ENCODE measurements at regions not wholly inside any gene's neighbourhood (a gene's known extent, or its start where the extent isn't known, plus 50 kb on each side); places are given as distances from the start of the nearest gene placed in this dataset.
"Not testable (repeated sequence)": the region's sequence is repeated elsewhere in the genome, so short reads cannot be mapped to it uniquely, and the experiment has no call there.

DNA sequence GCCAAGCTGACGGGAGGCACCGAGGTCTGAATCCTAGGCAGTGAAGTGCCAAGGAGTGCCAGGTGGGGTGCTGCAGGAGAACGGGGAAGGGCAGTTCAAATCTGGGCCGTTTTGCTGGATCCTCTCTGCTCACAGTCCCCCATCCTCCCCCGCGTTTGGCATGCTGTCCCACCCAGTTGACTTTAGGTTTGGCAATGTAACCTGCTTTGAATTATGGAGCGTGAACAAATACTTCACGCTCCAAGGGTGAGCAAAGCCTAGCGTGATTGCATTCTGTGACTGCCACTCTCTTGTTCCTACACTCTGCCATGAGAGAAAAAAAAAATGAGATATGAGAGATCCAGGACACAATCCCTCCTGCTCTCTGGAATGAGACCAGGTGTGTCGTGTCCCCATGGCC, 381.9 kb downstream of the ZNF516 start:
- no peak for DNase-seq

DNA sequence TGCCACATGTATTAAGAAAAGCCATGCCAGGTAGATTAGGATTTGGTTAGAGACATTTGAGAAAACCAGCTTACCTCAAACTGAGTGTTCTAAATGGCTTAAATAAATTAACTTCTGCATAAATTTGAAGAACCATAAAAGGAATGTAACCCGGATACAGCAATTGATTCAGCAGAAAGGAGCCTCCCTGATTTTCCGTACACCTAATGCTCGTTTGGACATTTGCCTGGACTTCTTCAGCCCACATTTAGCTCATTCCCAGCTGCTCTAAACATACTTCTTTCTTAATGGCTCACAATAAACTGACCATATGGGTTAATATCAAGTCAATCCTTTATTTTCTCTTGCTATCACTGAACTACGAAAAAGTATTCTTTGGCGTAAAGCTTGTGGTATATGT, 392.4 kb downstream of the ZNF516 start:
- no peak for DNase-seq

DNA sequence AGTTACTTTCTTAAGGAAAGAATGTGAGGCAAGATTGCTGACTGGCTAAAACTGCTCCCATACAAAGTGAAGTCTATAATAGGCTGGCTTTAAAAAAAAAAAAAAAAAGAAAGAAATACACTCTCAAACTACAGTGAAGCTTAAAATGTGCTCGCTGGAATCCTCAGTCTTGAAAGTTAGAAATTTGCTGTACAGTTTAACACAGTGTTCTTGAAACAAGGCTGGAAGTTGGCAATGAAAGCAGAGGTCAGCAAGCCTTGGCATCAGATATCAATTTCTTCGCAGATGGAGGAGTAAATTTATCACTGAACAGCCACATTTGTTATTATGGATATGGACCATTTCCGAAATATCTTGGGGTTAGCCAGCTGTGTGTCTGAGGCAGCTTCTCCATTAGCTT, 392.9 kb downstream of the ZNF516 start:
- no peak for DNase-seq

DNA sequence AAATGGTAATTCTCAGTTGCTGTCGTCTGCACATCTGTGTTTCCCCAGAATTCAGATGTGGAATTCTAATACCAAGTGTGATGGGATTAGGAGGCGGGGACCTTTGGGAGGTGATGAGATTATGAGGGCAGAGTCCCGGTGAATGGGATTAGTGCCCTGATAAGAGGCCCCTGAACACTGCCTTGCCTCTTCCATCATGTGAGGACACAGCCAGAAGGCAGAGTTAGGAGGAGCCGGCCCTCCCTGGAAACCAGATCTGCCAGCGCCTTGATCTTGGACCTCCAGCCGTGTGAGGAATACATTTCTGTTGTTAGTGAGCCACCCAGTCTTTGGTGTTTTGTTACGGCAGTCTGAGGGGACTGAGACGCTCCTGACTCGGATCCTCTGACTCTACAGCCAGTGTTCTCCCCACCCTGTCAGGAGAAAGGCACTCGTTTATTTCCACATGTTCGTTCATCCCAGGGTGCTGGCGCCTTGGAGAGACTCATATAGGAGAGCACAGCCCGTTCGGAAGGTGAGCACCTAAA, 395.0 kb downstream of the ZNF516 start:
- DNase-seq: no peak

DNA sequence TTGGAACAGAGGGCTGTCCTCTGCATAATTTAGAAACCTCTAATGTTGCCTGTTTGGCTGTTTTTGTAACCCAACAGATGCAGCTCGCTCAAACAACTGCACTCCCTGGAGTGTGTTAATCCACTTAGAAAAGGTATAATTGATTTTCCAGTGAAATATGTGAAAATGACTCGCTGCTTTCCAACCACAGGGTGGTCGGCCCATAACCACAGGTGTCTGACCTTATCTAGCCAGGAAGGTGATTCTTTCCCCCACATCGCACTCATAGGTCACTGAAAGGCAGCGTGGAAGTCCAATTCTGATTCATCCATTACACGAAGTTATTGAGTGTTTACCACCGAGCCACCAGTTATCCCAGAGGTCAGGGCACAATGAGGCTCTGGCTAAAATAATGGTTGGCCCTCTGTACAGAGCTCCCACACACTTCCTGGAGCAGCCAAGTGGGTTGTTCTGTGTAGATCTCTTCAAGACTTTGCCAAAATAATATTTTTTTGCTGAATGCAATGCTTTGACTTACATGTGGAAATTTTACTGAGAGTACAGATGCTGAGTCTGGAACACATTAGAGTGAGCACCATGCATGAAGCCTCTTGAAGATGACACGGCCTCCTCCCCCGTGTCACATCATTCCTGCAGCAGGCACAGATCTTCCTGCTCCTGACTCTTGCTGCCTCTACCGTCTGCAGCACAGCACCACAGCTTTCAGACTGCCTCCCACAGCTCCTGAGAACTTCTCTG, 396.2 kb downstream of the ZNF516 start:
- DNase-seq: no peak

DNA sequence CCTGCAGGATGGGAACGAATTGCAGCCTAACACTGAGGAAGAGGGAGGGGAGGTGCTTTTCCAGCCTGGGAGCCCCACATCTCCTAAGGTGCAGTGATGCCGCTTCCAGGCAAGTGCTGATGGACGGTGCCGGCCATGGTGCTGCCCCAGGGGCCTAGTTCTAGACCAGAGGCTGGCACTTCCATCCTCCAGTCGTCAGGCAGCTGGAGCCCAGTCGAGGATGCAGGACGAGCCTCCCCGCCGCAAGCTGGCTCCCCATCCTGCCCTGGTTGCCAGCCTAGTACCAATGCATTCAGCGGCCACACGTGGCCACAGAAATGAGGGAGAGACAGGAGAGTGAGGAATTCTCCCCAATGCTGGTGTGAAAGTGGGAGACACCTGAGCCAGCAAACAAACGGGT, 413.5 kb downstream of the ZNF516 start:
- DNase-seq: no peak

DNA sequence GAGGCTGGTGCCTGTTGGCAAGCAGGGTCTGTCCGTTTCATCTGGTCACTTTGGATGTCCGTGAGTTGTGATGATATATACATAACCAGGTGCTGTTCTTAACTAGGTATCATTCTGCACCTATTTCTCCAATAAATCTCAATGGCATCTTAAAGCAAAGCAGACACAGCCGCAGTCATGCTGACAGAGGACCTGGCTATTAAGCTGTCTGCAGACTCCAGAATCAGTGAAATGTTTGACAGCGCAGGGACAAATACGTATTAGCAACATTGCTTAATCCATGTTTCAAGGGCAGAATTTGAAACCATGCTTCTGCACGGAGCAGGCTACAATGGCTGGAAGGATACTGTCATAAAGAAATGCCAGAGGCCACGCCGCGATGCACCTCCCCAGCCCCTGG, 414.6 kb downstream of the ZNF516 start:
- no peak for DNase-seq

DNA sequence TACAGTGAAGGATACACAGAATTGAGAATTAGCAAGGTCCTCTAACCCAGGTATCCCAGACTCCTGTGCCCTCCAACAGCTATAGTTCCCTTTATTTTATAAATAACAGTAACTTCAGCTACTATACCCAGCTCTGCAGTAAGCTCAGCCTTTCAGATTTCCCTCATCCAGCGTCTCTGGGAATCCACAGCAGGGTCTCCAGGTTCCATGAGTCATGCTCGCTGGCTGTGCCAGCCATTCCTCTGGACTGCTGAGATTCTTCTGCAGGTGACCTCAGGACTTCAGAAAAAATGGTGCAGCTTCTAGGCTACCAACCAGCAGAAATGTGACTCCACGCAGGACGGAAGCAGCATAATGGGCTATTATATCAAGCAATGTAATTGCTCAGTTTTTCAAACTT, 419.3 kb downstream of the ZNF516 start:
- no peak for DNase-seq

DNA sequence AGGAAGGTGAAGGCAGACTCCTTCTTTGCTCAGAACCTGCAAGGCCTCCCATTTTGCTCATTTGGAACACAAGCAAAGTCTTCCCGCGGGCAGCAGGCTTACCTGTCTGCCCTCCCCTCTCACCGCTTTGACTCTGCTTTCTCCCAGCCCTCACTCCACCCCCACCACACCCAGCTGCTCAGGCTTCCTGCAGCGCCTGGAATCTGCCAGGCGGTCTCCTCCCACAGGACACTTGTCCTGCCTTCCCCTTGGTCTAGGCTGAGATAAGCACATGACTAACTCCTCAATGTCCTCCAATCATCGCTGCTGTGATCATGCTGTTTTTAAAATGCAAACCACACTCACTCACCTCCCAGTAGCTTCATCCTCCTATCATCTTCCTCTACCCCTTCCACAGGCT, 430.0 kb downstream of the ZNF516 start:
- DNase-seq: no peak

DNA sequence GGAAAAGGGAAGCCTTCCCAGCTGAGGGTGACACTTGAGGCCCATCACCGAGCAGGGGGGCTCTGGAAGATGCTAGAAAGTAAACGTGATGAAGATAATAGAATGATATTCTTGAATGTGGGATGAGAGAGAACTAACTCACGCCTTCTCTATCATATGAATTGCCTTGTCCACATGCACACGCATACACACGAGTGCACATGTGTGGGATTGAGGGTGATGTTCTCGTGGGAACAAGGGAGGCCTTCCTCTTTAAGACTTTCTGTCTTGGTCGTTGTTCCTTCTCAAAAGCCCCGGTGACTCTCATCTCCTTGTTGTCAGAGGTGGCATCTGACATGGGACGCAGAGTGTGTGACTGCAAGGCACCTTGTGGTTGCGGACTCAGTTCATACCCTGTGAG, 436.9 kb downstream of the ZNF516 start:
- no peak for DNase-seq

DNA sequence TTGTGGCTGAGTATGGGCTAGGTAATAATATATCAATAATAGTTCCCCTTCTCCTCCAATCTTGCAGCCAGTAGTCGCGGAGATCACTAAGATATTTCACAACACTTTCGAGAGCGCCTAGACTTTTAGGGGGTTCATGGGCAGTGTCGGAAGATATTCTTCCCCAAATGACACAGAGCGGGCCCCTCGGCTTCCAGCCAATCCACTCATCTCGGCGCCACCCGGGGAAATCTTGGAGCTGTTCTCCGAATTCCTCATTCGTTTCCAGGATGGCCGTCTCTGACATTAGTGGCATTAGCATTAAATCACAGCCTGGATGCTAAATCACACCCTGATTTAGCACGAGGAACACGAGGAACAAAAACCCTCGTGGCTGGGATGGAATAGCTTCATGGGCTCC, 437.7 kb downstream of the ZNF516 start:
- DNase-seq: no peak

DNA sequence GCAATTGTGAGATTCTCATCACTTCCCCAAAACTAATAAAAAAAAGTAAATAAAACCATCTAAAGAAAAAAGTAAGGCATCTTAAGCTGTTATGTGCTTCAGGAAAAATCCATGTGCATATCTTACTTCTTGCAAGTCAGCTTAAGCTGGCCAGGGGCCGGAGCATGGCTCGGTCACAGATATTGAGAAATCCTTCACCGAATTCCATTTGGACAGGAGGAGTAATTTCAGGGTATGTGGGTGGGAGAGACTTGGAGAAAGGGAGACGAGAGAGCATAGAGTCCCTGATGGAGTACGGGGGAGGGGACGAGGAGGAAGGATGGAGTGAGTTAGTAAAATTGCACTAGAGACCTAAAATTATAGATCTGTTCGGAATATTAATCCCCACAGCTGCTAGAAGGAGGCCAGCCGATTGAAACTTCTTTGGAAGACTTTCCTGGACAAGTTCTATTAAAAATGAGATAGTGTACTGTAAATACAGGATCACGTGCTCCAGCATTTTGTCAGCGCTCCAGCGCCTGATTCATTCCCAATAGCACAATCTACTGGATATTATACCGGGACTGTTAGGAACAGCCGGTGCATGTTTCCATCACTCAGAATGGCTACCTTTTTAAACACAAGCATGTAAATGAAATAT, 438.5 kb downstream of the ZNF516 start:
- DNase-seq: no peak

DNA sequence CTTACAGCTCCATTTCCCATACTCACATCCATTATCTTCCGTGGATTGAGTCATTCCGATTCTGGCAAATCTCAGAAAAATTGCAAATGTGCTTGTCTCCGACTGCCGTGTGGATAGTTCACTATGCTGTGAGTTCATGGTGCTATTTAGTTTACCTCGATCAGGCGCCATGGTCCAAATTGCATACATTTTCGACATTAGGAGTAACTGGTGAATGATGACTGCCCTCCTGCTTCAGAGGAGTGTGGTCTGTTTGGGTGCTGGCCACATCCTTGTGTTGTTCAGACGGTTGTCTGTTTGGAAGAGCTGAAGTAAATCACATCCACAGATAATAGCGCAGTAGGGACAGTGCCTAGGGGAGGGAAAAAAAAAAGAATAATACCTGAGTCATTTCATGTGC, 439.5 kb downstream of the ZNF516 start:
- no peak for DNase-seq

DNA sequence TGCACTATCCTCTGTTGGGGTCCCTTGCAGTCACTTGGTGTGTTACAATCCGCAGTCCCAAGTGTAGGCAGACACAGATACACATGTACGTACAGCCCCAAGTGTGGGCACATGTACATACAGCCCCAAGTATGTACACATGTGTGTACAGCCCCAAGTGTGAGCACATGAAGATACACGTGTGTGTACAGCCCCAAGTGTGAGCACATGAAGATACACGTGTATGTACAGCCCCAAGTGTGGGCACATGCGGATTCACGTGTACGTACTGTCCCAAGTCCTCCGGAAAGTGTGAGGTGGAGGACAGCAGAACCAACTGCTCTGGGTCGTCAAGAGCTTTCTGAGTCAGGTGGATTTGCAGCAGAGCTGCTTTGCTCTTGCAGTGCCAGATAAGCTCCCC, 440.0 kb downstream of the ZNF516 start:
- no peak for DNase-seq

DNA sequence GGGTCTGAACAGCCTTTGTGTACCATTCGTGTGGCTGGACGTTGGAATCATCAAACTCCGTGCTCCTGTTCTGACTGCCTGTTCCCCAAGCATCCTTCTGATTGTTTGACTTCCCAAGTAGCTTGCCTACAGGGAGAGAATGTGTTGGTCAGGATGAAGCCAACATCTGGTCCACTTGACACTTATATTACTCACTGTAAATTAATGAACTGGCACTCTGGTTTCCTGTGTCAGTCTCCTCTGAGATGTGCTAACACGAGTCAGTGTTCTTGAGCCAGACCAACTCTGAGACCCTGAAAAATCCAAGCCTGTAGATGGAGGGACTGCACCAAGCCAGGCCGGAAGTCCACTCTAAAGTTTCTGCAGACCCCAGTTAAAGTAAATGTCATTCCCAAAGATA, 440.9 kb downstream of the ZNF516 start:
- no peak for DNase-seq

DNA sequence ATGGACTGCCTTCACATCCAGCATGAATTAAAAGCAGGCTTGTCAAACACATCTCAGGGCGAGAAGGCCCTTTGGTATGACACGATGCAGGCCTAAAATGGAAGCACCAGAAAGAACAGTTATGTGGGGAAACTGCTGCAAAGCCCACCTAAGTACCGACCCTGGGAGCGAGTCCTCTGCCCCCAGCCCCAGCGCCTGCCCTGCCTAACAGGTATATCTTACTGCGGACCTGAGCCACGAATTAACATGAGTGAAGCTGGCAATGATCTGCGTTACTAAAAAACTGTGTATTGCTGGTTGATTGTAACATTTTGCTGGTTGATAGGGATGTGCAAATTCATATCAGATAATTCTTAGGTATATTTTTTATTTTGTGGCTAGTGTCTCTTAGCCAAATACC, 441.5 kb downstream of the ZNF516 start:
- DNase-seq: no peak

DNA sequence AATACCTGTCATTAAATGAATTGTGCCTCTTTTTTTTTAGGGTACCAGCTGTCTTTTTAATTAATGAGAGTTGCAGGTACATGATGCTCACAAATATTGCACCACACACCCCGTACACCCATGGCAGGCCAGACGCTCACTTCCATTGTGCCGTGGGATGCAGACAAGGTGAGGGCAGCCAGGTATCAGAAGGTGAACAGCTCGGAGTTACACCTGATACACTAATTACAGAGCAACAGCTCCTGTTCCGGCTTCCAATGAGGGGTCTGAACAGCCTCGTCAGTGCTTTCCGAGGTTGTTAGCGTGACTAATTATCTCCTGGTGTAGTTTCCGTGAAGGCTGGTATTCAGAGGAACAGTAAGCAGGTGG, 442.8 kb downstream of the ZNF516 start:
- DNase-seq: no peak

DNA sequence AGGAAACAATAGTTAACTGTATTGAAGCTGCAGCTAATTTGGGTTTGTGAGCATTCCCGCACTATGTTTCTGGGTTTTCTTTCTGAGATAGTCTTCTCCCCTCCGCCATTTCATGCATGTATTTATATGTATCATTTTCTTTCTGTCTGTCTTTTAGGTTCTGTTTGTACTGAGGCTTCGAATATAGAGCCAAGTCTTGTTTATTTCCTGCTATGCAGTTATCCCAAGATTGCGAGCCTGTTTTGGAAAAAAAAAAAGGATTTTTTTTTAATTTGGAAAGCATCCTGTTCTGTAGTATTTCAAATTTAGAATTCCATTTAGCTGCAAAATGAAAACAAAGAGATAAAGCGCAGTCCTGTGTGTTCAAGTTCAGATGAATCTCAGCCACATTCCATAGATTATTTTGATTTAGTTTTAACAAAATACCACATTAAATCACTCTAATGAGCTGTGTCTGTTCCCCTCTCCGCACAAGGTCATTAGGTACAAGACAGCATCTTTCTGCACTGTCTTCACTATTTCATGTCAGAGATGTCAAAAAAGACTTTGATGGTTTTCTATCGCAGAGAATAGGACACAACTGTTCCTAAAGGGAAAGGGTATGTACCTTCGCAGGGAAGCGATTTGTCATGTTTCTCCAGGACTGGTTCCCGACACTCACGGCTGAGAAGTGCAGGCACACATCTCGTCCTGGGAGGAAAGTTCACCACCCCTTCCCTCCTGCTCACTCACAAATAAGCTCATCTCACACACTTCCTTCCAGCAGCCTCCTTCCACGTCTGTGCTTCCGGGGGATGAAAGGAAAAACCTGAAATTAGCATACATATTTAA, 443.4 kb downstream of the ZNF516 start:
- DNase-seq: no peak

DNA sequence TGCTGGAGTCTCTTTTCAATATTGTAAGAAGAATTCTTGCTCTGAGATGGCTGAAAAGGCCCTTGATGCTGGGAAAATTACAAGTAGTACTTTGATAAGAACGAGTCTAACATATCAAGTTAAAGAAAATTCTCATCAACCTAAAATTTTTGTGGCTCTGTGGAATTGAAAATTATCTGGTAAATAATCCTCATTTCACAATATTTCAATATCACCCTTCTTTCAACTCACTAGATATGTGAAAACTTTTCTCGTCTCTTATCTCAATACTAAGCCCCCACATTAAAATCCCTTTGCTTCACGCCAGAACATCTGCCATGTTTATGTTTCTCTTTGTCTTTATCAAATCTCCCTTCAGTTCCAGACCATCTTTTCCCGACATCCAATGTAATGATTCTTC, 448.8 kb downstream of the ZNF516 start:
- no peak for DNase-seq

DNA sequence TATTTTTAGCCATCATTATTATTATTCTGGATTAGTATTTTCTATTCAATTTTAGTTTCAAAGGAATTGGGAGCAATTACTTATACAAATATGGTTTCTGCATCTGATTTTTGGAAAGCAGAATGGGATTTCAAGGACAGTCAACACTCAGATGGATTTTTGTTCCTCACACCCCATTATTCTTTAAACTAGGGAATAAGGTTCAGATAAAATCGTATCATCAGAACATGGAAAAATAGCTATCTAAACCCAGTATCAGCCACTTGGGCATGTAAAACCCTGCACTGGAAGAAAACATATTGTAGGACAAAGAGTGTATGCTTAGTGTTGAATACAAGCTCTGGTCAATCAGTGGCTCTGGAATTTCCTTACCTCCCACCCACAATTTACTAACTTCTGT, 452.5 kb downstream of the ZNF516 start:
- DNase-seq: no peak

DNA sequence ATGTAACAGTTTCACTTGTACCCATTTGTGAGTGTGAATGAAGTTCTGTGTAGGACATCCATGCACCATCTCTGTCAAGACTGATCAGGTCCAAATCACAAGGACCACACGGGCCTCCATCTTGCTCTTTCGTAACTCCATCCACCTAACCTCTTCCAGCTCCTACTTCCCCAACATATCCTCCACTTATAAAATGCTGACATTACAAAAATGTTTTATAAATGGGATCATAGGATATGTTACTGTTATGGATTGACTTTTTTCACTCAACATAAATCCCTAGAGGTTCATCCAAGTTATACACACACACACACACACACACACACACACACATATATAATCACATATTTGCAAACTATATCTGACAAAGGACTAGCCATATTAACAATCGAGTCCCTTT, 476.8 kb downstream of the ZNF516 start:
- DNase-seq: no peak

DNA sequence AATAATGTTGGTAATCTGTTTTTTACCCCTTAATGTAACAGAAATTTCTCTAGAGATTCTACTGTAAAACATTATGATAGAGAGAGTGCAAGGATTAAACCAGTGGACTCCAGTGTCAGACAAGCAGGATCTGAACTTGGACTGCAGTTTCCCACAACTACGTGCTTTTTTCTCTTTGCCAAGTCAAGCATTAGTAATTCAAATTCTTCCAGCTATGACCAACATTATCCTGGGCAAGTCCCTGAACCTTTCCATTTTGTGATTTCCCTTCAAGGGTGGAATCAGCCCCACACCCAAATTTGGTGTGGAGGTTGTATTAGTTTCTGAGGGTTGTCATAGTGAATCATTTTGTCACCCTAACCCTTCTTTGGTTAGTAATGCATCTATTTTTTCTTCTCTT, 482.0 kb downstream of the ZNF516 start:
- DNase-seq: no peak

DNA sequence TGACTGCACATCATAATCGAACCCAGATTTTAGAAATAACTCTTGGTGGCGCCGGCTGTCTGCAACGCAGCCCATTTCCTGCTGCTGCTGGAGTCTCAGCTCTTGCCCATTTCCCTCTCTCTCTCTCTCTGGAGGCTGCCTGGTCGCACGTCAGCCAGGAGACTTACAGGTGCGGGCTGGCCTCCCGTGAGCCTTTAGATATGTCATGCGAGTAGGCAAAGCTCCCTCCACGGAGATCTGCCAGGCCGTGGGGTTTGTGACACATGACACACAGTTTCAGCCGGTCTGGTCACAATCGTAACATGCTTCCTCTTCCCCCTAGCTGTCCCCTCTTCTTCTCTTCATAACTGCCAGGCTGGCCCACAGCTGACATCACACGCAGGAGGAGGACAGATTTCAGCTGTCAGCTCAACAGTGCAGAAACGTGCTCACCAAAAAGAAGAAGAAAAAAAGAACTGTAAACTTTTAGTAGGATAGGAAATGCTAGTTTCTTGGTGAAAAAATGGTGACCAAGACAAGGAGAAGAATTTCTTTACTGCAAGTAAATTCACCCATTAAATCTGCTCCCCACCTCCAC, 489.3 kb downstream of the ZNF516 start:
- peak; percentile 5 for DNase-seq

DNA sequence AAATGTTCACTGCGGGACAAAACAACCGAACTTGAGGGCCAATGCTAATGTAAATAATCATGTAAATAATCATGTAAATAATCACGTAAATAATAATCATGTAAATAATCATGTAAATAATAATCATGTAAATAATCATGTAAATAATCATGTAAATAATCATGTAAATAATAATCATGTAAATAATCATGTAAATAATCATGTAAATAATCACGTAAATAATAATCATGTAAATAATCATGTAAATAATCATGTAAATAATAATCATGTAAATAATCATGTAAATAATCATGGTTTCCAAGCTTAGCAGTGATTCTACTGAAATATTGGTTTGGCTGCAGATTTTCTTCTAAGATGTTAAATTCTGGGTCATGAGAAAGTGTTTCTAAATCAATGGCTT, 507.1 kb downstream of the ZNF516 start:
- DNase-seq: not testable (repeated sequence)

All from RPMI8226 (cell line).